SKM-1 treated with dmso at 0.1 percent for 144 hours (cell line): ENCODE measurements at regions not wholly inside any gene's neighbourhood (a gene's known extent, or its start where the extent isn't known, plus 50 kb on each side); places are given as distances from the start of the nearest gene placed in this dataset.
"Not testable (repeated sequence)": the region's sequence is repeated elsewhere in the genome, so short reads cannot be mapped to it uniquely, and the experiment has no call there.

Source experiments
- DNase-seq: peaks from one replicate; lab custom pipeline; 2025; ENCODE audit not compliant: unreplicated experiment; lab: John Stamatoyannopoulos, UW

- not testable (repeated sequence) for DNase-seq
Observed at GRCh38 chr3:145482735-145483134, 678.2 kb downstream of the PLOD2 start.

- DNase-seq, result no peak
Observed at GRCh38 chr3:145483992-145484391, 677.0 kb downstream of the PLOD2 start.

- DNase-seq, result no peak
Observed at GRCh38 chr3:145489011-145489410, 672.0 kb downstream of the PLOD2 start.

- DNase-seq, result no peak
Observed at GRCh38 chr3:145490088-145491048, 670.6 kb downstream of the PLOD2 start.

GRCh38 chr3:145492456-145492855 lies 668.5 kb downstream of the PLOD2 start:
- no peak for DNase-seq

GRCh38 chr3:145517416-145517815 lies 643.6 kb downstream of the PLOD2 start:
- DNase-seq, result not testable (repeated sequence)

- DNase-seq, result no peak
Observed at GRCh38 chr3:145518639-145519038, 642.3 kb downstream of the PLOD2 start.

GRCh38 chr3:145519398-145520047 lies 641.5 kb downstream of the PLOD2 start:
- no peak for DNase-seq

- no peak for DNase-seq
Observed at GRCh38 chr3:145522179-145522578, 638.8 kb downstream of the PLOD2 start.

- DNase-seq, result no peak
Observed at GRCh38 chr3:145522893-145523651, 637.9 kb downstream of the PLOD2 start.

- DNase-seq, result no peak
Observed at GRCh38 chr3:145531548-145531947, 629.4 kb downstream of the PLOD2 start.

- DNase-seq, result no peak
Observed at GRCh38 chr3:145533696-145534095, 627.3 kb downstream of the PLOD2 start.

GRCh38 chr3:145536461-145536860 lies 624.5 kb downstream of the PLOD2 start:
- DNase-seq, result no peak

- no peak for DNase-seq
Observed at GRCh38 chr3:145550522-145550921, 610.5 kb downstream of the PLOD2 start.

- no peak for DNase-seq
Observed at GRCh38 chr3:145557405-145557804, 603.6 kb downstream of the PLOD2 start.

- no peak for DNase-seq
Observed at GRCh38 chr3:145578471-145578870, 582.5 kb downstream of the PLOD2 start.

GRCh38 chr3:145581694-145582093 lies 579.3 kb downstream of the PLOD2 start:
- no peak for DNase-seq

- DNase-seq, result no peak
Observed at GRCh38 chr3:145604851-145605250, 556.1 kb downstream of the PLOD2 start.

- no peak for DNase-seq
Observed at GRCh38 chr3:145620002-145620401, 541.0 kb downstream of the PLOD2 start.

GRCh38 chr3:145620486-145620885 lies 540.5 kb downstream of the PLOD2 start:
- DNase-seq, result no peak

- no peak for DNase-seq
Observed at GRCh38 chr3:145623349-145623748, 537.6 kb downstream of the PLOD2 start.
